ENCODE measurements at regions not wholly inside any gene's neighbourhood (a gene's known extent, or its start where the extent isn't known, plus 50 kb on each side); places are given as distances from the start of the nearest gene placed in this dataset.

DNA sequence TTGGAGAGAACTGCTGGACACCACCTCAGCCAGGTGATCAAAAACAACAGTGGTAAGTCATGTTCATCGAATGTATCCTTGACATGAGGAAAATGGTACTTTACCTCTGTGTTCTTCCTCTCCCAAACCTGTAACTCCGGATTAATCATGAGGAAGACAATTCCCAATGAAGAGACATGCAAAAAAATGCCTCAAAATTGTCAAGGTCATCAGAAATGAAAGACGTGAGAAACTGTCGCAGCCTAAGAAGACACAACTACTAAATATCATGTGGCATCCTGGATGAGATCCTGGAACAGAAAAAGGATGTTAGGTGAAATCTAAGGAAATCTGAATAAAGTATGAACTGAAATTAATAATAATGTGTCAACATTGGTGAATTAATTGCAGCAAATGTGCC lies 178.4 kb downstream of the LACC1 start:
- DNase-seq = no peak

DNA sequence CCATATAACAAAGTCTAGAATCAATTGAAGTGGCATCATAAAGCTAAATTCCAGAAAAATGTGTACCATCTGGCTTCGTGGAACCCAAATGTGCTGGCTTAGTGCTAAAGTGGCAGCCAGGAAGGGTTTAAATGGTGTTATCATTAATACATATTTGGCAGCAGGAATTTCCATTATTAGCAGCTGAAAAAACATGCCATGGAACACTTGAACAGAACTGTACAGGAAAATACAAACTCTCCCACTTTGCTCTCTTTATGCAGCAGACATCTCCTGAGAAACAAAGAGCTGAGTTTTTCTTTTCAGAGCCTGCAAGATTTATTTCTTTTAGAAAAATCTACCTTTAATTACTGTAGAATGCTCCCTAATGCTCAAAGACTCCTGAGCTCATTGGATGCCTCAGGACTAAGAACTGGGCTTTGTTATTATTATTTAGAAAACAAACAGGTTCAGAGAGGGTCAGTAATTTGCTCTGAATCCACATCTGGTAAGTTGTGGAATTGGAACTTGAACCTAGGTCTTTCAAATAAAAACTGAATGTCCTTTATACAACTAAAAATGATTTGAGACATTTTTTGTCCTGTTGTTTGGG lies 179.0 kb downstream of the LACC1 start:
- DNase-seq = no peak

DNA sequence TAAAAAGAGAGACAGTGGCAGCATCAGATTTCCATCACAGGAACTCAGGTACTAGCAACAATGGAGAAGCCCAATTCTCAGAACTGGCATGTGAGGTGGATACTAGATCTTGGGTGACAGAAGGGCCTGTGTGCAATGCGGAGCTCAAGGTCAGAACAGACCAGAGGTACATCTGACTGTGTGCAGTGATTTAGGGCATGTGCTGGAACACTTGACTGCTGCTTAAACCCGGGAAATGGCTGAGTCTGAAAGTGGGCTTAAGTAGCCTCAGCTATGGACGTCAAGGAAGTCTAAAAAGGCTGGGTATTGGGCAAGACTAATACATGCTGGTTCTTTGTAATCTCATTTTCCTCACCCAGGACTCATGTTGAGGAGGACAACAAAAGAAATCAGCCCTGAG lies 182.2 kb downstream of the LACC1 start:
- DNase-seq = no peak

DNA sequence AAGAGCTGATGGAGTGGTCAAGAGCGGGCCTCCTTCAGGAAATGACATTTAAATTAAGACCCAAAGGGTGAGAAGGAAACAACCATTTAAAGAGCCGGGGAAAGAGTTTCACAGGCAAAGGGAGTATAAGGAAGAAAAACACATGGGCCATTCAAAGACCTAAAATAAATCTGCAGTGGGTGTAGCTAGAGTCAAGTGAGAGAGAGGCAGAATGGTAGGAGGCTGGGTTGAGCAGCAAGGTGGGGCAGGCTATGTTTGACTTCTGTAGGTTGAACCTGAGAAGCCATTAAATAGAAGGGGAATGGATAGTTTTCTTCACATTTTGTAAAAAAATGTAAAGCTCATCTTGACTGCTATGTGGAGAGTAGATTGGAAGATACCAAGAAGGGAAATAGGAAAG lies 183.8 kb downstream of the LACC1 start:
- DNase-seq = no peak

DNA sequence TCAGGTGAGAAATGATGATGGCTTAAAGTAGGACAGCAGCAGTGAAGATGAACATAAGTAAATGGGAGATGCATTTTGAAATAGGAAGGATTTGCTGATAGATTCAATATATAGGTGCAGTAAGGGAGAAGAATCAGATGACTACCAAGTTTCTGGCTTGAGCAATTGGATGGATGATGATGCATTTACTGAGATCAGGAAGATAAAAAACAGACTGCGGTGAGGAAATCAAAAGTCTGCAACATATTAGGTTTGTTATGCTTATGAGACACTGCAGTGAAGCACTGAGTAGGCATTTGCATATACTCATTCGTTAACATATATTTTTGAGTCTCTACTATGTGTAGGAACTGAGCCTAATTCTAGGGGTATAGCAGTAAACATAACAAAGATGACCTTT lies 184.2 kb downstream of the LACC1 start:
- peak; percentile 35 for DNase-seq

DNA sequence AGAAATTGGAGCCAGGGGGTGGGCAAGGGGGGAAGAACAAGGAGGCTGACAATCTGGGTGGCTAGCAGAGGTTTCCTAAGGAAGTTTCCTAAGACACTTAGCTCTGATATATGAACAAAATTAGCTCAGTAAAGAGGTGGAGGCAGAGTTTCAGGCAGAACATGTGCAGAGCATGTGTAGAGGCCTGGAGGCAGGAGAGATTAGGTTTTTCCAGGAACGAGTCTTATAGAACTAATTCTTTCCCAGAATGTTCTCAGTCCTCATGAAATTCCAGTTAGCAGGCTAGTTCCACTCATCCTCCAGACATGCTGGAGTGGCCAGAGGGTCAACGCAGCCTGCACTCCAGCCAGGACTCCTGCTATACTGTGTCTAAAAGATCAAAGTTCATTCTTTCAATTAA lies 184.7 kb downstream of the LACC1 start:
- DNase-seq = no peak

DNA sequence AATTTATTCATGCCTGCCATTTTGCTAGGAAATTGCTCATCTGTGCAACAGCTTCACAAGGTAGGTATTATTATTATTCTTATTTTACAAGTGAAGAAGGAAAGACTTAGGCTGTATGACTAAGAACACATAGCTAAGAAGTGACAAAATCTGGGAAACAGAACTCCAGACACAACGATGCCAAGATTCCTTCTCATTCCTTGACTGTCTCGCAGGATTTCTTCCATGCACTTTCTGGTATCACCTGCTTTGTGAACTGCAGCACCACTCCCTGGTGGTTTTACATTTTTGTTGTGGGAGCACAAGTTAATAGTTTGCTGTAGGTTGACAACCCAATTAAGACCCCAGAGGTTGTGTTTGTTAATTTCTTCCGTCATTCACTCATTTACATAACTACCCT lies 188.5 kb downstream of the LACC1 start:
- no peak for DNase-seq

DNA sequence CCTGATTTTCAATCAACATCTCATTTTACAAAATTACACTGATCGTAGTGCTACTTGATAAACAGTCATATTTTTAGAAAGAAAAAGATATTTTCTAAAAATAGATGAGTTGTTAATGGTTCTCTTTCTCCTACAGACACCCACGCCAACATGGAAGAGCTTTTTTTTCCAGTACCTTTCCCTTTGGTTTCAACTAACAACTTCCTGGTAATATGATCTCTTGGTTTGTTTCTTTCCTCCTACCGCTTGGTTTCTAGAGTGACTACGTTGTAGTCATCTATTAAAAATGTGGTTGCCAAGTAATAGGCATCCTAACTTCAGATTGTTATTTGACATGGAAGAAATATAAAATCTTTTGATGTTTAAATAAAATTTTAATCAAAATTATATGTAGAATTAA lies 189.0 kb downstream of the LACC1 start:
- DNase-seq = no peak

DNA sequence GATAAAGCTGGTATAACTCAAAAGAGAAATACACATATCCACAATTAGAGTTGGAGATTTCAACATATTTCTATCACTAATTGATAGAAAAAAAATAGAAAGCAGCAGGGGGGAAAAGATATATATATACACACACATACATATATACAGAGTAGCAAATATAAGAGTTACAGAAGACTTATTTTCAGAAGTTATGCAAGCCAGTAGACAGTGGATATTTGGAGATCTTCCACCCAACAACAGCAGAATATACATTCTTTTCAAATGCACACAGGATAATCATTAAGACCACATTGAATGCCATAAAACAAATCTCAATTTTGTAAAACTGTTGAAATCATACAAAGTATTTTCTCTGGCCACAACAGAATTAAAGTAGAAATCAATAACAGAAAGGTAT lies 192.8 kb downstream of the LACC1 start:
- DNase-seq = no peak

DNA sequence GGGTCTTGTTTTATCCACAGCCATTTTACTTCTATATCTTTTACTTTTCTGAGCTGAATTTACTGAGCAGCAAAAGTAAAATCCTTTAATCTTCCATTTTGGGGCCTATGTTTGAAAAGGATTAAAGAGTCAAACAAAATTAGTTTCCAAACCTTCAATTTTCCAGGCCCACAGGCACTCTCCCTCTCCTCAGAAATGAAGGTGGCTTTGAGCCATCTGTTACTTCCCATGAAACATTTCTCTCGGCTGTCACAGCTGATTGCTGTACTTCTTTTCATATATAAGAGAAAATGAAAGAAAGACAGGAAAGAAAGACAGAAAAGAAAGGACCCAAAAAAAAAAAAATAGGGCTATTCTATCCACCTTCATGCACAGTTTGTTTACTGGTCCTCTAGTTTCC lies 194.9 kb downstream of the LACC1 start:
- no peak for DNase-seq

DNA sequence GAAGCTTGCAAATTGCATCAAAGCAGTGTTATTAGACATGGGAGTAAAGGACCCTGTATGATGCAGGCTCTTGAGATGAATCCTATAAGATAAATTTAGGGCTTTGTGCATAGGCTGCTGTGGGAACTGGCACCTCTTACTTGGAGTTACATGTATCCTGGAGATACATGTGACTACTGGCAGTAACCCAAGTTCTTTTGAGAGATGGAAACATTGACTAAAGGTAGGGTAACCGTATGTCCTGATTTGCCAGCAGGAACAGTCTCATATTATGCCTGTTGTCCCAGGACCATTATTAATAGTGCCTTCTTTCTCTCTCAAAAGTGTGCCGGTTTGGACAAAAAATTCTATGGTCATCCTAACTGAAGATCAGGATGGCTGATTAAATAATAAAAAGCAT lies 195.4 kb downstream of the LACC1 start:
- no peak for DNase-seq

DNA sequence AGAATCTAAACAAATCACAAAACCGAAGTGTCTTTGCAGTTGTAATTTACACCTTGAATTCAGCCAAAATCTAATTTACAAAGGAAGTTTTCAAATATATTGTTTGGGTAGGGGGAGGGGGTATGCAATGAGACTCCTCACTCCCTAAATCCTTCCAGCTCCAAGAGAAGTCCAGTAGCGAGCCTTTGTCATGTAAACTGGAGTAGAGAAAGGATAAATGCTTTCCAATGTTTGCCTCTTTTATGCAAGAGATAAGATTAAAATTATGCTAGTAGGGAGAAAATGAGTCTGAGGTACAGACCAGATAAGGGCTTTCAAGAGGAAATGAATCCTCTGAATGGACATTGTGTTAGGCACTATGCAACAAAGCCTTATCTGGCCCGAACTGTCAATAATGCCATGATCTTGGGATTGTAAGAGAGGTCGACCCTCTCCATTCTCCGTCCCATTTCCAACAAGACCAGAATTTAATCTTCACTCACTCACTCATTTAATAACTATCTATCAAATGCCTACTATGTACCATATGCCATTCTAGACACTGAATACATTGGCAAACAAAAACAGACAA lies 199.2 kb downstream of the LACC1 start:
- DNase-seq = no peak

DNA sequence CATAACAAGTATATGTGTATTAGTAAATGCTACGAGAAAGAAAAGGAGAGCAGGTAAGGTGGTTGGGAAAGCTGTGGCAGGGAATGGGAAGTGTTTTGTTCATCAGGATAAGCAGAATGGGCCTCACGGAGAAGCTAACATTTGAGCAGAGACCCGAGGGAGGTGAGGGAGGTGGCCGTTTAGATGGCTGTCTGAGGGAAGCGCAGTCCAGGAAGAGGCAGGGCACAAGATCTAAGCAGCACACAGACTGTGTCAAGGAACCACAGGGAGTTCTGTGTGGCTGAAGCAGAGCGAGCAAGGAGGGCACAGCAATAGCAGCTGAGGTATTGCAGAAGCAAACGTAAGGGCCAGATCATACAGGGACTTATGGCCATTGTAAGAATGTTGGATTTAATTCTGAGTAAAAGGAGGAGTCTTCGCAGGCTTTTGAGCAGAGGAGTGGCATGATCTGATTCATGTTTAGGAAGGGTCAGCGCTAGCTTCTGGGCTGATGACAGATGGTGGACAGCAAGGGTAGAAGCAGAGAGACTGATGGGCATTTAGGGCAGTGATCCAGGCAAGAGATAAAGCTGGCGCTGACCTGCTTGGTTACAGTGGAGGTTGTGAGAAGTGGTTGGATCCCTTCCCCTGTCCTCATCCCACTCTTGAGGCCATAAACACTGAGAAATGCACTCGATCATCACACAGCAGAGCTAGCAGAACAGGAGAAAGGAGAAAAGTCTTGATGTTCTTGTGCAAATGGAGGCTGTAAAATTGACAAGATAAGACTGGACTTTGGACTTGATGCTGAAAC lies 199.9 kb downstream of the LACC1 start:
- DNase-seq = no peak

DNA sequence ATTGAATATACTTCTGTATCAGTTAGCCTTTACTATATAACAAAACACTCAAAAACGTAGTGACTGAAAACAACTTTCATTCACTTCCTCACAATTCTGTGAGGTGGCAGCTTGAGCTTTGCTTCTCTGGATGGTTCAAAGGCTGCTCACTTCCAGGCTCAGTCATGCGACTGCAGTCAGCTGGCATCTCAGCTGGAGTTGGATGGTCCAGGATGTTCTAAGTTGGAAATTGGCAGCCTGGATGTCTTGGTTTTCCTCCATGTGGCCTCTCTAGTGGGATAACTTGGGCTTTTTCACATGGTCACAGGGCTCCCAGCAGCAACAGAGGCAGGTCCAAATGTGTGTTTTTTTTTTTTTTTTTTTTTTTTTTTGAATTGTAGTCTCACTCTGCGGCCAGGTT lies 204.4 kb downstream of the LACC1 start:
- no peak for DNase-seq

DNA sequence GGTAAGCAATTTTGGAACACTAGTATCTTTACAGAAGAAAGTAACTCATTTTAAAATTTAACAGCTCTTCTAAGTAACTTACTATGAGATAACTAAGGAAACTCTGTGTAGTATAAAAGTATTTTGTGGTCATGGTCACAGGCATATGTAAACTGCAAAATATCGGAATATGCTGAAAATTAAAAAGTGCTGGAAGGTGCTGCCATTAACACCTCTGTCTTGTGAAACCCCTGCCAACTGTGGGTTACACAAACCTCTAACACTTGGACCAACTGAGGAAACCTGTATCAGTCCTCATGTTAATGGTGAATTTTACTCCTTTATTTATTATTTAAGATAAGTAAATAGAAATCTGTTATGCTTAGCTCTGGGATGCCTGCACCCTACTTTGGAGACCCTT lies 206.7 kb downstream of the LACC1 start:
- no peak for DNase-seq

DNA sequence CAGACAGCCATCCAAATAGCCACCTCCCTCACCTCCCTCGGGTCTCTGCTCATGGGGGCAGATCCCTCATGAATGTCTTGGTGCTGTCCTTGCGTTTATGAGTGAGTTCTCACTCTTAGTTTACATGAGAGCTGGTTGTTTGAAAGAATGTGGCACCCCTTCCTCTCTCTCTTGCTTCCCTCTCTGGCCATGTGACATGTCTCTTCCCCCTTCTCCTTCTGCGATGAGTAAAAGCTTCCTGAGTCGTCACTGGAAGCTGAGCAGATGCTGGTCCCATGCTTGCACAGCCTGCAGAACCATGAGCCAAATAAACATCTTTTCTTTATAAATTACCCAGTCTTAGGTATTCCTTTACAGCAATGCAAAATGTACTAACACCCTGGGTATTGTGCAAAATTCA lies 208.7 kb downstream of the LACC1 start:
- DNase-seq = no peak

DNA sequence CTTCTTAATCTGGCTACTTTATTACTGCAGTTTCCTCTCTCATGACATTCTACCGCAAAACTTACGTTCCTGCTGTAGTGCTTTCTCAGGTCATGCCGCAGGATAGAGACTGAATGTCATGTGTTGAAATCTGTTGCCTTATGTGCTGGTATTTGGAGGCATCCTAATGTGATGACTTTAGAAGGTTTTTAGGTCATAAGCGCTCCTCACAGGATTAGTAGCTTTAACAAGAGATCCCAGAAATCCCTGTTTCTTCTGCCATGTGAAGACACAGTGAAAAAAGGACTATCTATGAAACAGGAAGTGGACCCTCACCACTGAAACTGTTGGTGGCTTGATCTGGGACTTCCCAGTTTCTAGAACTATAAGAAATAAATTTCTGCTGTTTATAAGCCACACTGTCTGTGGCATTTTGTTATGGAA lies 209.3 kb downstream of the LACC1 start:
- peak; percentile 24 for DNase-seq

DNA sequence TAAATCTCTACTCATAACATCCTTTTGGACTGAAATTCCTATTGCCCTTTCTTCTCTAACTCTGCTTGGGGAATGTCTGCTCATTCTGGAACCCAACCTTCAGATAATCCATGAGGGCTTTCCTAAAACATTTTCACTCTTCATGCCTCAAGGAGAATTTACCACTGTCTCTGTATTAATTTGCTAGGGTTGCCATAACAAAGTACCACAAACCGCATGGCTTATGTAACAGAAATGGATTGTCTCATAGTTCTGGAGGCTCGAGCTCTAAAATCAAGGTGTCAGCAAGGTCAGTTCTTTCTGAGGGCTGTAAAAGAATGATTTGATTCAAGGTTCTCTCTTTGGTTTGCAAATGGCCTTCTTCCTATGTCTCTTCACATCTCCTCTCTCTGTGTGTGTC lies 209.7 kb downstream of the LACC1 start:
- no peak for DNase-seq

DNA sequence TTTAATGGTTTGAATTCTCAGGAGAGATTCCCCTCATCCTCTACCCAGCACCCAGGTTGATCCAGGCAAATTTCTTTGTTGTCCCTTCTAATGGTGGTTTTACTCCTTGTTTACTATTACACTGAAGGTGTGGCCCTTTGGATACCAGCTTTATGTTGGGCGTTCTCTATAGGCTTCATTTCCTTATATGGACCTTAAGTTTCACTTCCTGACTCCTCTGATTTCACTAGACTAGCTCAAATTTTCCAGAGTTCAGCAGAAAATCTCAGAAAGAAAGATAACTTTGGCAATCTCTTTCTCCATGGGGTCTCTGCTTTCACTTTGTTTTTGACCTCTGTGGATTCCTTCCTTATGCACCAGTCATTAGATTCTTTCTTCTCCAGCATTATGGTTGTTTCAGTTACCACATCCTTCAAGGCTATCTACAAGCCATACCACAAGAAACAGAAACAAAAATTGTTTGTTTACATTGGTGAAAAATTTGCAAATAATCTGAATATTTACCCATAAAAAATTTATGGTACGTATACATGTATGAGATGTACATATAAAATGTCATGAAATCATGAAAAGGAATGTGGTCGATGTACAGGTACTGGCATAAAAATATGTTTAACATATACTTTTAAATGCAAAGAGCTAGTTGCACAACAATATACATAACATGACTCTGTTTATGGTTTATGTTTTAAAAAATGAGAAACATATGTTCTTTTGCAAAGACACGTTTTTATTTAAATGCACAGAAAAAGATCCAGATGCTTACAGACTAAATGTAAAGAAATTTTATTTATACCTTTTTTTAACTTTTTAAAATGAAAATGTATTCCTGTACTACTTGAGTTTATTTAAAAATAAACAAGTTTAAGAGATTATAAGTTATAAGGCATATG lies 212.6 kb downstream of the LACC1 start:
- peak; percentile 72 for DNase-seq

DNA sequence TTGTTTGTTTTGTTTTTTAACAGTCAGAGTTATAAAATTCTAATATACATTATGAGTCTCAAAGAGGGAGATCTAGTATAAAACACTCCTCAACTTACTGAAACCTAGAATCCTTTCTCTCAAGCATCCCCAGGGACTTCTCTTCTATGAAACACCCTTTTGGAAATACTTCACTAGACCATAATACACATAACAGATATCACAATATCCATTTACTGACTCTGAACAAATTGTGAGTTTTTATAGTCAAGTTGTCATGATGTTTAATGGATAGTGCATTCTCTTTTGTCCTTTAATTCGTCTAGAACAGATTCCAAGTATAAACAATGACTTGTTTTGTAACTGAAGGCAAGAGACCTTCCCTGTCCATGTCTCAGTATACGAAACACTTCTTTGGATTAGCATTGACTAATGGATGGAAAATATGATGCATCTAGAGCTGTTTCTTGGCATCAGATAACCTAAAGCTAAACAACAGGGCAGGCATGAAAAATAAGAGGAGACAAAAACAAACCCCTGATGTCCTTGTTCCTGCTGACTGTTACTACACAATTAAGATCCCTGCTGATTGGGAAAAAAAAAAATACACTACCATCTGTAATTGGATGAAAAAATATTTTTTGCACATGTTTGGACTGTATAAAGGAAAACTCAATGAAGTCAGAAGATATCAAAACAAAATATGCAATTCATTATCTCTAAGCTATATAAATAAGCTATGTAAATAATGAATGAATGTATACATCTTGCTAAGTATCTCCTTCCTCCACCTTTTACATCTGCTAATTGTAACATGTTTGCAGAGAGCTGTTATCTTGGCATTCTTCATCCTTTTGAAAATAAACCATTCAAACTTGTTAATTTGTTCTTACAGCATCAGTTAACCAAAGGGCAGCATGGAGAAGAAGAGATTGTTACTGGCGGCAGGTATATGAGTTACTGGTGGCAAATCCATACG lies 214.2 kb downstream of the LACC1 start:
- DNase-seq = no peak

DNA sequence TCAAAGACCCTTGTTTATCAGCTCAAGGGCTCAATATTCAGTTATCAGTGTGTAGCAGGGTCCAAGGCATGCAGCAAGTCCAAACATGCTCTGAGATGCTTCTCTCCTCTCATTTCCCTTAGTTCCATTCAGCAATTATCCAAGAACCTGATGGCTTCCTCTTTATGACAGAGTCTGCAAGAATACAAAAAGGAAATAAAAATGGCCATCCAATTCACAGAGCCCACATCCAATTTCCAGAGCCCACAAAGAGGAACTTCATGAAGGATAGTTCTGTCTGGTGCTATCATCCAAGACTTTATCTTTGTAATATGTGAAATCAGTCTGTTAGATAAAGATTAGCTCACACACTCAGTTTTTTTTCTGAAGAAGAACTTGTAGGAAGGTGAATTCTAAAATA lies 217.2 kb downstream of the LACC1 start:
- peak; percentile 51 for DNase-seq

DNA sequence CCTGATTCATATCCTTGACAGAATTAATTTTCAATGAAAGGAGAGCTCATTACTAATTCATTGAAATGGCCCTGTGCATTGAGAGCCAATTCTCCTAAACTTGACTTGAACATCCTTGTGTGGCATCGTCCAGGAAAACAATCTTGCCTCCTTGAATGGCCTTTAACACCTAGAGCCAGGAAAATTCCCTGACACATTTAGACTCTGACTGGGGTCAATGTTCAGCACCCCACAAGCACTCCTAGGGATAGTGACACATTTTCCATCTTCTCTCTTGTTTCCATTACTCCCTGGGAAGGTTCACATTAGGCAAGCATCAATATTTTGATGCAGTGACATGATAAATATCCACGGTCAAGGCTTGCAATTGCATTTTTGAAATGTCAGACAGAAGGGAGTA lies 218.9 kb downstream of the LACC1 start:
- no peak for DNase-seq

Data from inflammatory macrophage treated with lipopolysaccharide for 4 hours (primary cell).